Fibroblast of skin of left biceps (primary cell): ENCODE measurements at regions not wholly inside any gene's neighbourhood (a gene's known extent, or its start where the extent isn't known, plus 50 kb on each side); places are given as distances from the start of the nearest gene placed in this dataset.

Experiments used
- DNase-seq, 2 experiments: peaks; one replicate each; pipeline ENCODE4 v3.0.0-alpha.2; 2013; ENCODE audit warnings: low read depth in 2 of 2

DNA sequence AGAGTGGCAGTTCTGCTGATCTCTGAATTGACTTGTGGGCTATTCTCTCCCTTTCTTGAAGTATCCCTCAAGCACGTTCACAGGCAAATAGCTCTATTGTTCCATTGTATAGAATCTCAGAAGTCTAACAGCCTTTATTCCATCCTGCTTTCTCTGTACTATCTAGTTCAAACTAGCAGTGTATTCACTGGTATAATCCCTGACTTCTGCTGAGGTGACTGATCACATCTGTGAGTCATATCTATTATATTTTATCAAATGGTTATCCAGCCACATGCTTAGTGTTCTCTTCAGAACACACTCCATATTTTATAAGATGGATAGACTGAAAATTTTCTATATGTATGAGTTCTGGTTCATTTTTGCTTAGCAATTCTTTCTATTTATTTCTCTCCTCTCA, 866.1 kb downstream of the C12orf50 start:
- DNase-seq, result no peak

DNA sequence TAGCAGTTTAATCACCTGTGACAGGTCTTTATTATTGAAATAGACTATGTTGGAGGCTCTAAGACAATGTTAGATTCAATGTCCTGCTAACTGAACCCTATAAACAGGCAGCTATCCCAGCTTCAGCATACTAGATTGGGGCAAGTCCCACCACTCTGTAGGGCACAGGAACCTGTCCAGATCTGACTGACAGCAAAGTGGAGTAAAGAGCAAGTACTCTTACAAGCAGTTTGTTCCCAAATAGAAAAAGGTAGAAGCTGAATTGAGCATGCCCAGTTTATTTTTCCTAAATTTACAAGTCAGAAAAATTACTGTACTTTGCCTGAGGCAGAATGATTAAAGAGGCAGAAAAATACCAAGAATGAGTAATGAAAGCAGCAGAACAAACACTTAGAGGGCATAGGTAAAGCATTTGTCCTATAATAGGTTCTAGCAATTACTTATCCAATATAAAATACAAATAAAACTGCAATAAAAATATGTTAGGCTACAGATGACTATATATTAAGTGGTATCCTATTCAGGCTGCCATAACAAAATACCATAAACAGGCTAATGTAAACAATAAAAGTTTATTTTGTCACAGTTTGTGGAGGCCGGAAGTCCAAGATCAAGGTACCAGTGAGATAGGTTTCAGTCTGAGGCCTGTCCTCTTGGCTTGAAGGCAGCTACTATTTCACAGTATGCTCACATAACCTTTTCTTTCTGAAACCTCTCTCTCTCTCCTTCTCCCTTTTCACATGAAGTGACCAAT, 868.2 kb downstream of the C12orf50 start:
- DNase-seq, result no peak

DNA sequence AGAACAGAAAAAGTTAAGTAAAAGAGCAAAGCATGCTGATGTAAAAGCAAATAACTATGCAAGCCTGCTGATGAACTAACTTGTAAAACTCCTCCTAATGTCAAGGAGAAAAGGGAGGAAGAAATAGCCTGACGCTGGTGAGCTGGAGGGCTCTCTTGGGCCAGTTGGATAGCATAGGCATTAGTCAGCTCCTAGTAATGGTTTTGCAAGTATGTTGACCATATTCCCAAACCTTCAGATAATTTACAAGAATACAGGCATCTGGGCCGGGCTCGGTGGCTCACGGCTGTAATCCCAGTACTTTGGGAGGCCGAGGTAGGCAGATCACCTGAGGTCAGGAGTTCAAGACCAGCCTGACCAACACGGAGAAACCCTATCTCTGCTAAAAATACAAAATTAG, 871.4 kb downstream of the C12orf50 start:
- peak; percentile 86 to 87 for DNase-seq

DNA sequence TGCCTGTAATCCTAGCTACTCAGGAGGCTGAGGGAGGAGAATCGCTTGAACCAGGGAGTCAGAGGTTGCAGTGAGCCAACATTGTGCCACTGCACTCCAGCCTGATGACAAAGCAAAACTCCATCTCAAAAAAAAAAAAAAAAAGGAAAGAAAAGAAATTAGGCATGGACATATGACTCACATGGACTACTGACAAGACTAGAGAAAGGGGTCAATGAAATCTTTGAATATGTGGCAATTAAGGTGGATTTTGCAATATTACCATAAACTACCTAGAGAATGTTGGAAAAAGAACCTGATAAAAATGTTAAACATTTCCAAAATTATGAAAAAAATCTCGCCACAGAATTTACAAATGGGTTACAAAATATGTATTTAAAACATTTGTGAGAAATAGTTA, 873.6 kb downstream of the C12orf50 start:
- DNase-seq, result peak; percentile 48 to 57

DNA sequence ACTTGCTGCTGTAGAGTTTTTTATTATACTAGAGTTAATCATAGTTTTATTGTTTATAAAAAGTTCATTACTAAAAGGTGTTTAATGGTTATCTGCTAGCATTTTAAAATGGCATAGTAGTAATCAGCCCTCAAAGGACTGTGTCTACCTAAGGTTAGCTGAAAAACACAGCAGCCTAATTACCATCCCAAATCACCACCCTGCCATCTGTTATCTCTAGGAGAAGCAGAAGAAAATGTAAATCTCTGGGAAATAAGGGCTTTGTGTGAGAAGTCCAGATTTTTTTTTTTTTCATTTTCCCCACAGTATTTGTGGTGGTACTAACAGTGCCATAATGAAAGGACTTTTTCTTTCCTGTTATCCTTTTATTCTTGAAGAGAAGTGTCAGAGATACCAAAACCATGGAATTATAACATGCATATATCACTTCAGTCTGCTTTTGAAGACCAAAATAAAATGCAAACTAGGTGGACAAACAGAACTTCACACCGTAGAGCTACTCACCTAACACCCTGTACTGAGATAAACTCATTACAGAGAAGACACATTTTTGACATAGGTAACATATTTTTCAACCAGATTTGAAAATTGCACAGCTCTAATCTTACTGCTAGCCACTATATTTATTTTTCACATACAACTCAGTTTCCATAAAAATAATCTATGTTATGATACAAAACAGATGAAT, 876.2 kb downstream of the C12orf50 start:
- no peak for DNase-seq

DNA sequence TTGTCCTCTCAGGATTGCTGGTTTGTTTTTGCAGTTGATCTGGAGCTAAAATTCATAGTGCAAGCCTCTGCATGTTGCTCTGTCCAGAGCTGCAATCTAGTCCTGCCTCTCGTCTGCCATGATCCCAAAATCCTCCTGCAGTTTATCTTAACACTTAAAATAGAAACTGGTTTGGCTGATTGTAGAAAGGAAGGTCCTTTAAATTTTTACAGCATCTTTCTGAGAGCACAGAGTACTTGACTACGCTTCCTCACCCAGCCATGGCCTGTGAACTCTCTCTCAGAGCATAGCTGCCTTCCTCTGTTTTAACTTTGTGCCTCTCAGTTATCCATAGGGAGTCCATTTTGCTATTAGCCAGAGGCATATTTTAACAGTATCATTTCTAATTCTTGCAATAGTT, 877.1 kb downstream of the C12orf50 start:
- DNase-seq, result no peak

DNA sequence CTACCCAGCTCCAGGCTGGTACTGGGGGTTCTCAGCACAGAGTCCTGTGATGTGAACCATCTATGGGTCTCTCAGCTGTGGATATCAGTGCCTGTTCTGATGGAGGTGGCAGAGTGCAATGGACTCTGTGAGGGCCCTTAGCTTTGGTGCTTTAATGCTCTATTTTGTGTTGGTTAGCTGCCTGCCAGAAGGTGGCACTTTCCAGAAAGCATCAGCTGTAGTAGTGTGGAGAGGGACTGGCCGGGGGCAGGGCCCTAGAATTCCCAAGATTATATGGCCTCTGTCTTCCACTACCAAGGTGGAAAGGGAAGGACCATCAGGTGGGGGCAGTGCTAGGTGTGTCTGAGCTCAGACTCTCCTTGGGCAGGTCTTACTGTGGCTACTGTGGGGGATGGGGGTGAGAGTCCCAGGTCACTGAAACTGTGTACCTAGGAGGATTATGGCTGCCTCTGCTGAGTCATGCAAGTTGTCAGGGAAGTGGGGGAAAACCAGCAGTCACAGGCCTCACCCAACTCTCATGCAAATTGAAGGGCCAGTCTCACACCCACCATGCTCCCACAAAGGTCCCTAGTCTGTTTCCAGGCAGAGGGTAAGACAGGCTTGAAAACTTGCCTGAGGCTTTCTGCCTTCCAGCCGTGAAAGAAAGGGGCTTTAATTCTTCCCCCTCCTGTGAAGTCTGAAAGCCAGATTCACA, 878.1 kb downstream of the C12orf50 start:
- no peak for DNase-seq

DNA sequence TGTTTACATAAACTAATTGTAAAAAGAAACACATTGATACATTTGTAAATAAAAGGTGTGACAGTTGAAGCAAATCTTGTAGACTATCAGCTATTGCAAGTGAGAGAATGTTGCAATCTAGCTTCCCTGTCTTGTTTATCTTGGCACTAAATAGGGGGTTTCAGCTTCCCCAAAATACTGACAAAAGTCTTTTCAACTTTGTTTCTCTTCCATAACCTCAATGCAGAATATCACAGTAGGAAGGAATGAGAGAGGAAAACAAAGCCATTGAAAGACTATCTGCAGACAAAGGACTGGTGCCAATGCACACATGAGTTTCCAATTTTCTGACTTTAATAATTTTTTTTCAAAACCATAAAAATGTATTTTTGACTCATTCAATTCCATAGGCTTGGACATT, 886.2 kb upstream of the MGAT4C start:
- peak; percentile 67 to 73 for DNase-seq

DNA sequence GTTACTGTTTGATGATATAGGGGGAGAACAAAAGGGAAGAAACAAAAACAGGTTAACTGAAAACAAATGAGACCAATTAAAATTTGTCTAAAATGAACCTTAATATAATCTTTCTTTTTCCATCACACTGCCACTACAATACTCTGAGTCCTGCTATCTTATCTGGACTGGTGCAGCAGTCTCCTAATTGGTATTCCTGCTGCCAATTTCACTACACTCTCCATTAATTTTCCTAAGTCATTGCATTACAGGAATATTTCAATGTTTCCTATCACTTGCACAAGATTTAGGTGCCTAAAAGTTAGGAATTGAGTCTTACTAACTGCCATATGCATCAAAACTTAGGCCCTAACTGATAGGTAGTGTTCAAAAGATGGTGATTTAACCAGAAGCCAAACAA, 884.9 kb upstream of the MGAT4C start:
- DNase-seq, result no peak

DNA sequence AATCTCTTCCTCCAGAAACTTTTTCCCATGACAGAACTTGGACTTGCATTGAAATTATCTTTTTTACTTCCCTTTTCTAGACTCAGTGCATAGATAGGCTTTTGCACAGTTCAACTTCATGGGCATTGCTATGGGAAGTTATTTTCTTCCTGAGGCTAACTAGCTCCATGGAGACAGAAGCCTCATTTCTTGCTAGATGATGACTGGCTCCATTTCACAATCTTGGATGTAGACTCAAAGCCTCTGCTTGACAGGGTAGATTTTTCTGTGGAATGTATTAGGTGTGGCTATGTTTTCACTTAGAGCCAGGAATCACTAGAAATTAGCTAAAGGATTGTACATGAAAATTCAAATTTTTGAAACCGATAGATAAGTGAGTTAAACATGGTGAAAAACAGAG, 884.1 kb upstream of the MGAT4C start:
- peak in 1 of 2 experiments; percentile 30 for DNase-seq

DNA sequence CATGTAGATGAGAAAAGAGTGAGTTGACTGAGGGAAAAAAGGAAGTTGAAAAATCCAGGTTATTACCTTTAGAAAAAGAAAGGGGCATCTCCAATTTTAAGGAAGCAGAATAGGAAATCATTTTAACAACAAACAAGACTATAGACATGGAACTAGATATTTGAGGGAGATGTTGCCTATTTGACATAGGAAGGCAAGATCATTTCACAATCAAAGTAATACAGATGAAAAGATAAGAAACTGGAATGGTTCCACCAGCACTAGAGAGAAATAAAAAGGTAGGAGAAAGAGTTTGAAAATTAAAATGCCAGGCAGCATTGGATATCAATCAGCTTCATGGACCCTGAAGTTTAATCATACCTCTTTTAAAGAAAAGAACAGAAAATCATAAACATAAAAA, 881.0 kb upstream of the MGAT4C start:
- no peak for DNase-seq

DNA sequence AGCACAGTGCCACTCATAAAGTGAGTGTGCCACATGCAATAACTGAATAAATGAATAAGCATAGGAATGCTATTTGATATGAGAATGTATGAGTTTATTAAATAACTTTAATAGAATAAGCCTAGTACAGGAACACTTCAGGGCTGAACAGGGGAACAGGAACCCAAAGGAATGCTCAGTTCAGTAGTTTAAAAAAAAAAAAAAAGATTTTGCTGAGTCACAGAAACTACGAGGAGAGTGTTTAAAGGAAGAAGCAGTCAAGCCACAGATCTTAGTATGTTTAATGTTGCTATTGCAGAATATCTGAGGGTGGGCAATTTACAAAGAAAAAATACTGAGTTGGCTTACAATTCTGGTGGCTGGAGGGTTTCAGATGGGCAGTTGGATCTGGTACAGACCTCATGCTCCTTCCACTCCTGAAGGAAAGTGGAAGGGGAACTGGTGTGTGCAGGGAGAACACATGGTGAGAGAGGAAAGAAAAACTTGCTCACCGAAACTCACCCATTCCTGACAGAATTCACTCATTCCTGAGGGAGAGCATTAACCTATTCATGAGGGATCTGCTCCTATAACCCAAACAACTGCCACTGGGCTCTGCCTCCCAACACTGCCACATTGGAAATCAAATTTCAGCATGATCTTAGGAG, 880.3 kb upstream of the MGAT4C start:
- peak; percentile 26 to 34 for DNase-seq

DNA sequence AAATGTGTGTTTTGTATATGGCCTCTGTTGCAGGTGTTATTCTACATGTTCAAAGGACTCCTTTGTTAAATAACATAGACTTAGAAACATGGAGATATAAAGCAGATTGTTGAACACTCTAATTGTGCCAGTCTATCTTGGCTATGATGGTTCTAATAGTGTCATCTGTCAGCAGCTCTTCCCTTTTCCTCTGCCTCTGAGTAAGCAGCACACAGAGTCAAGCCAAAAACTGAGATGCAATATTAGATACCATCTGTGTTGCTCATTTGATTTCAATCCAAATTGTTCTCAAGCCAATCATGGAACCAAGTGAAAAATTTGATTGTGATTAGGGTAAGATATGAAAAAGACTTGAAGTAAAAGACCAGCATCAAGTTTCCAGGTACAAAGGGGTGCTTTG, 871.1 kb upstream of the MGAT4C start:
- DNase-seq, result peak; percentile 54 to 57

DNA sequence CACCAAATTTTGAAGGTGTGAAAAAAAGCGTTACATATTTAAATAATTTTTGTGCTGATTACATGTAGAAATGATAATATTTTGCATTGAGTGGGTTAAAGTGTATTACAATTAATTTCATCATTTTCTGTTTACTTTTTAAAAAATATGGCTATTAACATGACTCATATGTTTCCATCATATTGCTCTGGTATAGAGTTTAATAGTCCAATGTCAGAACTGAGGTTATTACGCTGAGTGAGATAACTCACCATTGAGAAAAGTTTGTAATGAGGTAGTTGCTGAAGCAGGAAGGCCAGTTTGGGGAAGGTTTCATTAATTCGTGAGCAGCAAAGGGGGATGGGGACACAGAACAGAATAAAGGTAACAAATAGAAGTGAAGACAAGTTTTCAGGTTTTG, 865.7 kb upstream of the MGAT4C start:
- no peak for DNase-seq

DNA sequence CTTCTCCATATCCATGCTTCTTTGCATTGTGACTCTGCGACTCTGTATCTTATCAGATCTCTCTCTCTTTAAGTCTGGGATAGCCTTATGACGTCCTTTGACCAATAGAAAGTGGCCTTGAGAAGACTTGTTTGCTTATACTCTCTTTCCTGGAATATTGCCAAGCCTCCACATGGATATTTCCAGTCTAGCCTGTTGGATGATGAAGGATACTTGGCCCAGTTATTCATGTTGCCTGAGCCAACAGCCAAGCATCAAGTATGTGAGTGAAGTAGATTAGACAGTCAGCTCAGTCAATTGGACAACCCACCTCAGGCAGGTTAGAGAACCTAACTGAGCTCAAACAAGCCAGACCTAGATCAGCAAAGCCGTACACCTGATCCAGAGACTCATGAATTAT, 864.2 kb upstream of the MGAT4C start:
- no peak for DNase-seq

DNA sequence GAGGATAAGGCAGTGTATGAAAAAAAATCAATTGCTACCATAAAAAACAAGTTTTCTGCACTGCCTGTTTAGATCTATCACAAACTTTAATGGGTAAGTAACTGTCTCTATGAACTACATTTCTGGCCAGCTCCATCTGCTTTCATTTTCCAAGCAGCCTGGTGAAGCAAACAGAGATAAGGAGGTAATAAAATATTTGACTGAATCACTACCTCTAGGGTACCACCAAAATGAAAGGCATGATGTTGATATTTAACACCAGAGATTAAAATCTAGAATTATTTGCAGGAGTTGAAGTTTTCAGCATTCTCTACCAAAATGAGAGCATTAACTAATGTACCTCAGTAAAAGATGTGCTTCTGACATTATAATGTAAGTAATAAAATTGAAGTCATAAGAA, 863.5 kb upstream of the MGAT4C start:
- no peak for DNase-seq

DNA sequence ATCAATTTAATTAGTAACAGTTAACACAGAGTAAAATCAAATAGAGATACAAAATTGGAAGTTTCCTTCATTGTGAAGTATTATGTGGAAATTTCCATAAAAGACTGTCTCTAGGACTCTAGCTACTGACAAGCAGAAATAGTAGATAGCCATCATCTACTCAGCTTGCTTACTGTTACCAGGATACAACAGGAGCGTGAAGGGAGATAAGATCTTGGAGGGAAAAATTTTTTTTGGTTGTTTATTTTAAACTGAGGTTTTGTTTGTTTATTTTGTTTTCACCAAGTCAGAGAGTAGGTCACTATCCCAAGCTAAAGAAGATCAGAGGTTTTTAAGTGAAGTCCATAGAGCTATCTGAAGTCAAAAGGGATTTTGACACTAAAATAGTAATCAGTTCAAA, 861.3 kb upstream of the MGAT4C start:
- no peak for DNase-seq

DNA sequence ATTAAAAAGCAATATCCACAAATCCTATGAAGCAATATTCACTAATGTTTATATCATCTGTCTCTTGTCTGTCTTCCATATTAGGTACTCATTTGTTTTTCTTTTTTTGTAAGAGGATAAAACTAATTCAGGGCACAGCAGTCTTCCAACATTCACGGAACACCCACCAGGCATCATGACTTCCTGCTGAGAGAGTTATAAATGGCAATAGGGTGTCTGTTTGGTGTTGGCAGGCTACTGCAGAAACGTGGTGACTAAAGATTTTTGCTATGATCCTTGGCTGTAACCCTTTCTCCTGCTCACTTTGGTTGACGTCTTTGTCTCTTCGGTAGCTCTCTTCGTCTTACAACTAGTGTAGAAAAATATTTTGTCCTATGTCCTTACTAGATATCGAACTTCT, 860.6 kb upstream of the MGAT4C start:
- no peak for DNase-seq

DNA sequence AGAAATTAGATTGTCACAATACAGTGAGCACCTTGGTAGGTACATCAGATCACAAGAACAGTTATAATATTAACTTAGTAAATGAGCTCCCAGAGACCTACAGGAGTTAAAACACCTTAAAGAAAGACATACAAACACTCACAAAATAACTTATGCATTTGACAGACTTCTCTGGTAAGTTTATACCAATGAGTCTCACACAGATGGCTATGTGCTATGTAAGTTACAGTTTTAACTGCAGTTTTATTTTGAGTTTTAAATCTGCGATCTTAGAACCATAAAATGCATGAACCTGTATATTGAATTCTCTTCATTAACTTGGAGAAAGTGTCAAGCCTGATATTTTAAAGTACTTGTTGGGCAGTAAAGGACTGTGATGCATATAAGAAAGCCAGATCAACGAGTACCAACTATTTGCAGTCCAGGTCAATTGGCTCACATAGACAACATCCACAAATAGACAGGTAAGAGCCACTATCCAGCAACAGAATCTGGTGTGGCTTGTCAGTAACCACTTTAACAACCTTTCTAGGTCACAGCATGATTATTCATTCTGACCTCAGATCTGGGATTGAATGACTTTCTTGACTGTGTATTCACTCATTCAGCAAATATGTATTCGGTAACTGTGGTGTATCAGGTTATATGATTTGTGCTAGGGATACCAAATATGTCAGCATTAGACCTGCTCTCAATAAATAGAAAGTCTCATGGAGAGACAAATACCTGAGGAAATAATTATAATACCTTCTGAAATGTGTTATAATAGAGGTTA, 856.6 kb upstream of the MGAT4C start:
- DNase-seq, result no peak

DNA sequence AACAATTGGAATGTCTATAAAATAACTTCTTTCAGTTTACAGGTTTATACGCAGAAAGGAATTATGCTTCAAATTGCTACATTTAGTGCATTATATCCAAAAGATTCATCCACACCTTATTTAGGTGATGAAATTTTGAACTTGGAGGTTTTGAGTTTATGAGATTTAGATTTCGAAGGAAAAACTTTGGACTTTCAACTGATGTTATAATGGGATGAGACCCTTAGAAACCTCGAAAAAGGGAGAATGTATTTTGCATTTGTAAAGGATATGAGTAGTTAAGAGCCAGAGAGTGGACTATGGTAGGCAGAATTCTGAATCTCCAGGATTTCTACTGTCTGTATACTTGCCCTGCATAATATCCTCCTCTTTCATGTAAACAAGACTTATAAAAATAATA, 851.6 kb upstream of the MGAT4C start:
- DNase-seq, result no peak

DNA sequence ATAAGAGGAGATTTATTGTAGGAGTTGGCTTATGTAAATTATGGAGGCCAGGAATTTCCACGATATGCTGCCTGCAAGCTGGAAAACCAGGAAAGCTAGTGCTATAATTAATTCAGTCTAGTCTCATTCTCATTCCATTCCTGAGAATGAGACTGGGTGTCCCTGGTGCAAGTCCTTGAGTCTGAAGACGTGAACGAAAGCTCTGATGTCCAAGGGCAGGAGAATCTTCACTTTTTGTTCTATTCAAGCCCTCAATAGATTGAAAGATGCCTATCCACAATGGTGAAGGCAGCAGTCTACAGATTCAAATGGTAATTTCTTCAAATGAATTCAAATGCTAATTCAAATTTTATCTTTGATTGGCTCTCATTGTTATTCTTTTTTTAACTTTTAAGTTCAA, 851.1 kb upstream of the MGAT4C start:
- no peak for DNase-seq

DNA sequence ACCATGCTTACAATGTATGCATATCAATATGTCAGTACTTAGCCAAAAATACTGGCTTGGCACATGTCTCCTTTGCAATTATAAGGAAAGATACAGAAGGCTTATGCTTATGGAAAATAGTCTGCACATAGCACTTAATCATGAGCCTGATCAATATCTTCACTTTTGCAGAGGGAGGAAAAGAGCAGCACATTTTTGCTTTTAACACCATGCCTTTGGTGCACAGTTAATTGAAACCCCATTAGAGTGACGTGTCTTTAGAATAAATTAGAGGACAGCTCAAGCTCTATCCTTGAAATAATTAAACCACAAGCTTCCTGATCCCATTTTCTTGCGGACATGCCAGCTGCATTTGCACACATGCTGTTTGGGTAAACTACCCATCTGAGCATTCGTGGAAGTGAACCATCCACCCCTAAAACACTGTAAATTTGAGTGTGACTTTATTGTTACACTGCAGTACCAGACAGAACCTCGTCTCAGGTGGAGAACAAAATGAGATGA, 839.9 kb upstream of the MGAT4C start:
- no peak for DNase-seq
